Stimulated activated naive CD8-positive, alpha-beta T cell treated with anti-CD3 and anti-CD28 coated beads, Interleukin-15, Interleukin-2, amounts not matched to agents 100 ng/mL and 50 ng/mL, for 24 hours (primary cell): ENCODE measurements at regions not wholly inside any gene's neighbourhood (a gene's known extent, or its start where the extent isn't known, plus 50 kb on each side); places are given as distances from the start of the nearest gene placed in this dataset.
"Not testable (repeated sequence)": the region's sequence is repeated elsewhere in the genome, so short reads cannot be mapped to it uniquely, and the experiment has no call there.

Experiments used
- H3K27ac Mint-ChIP-seq: one replicate; pipeline ENCODE4 v1.8.0; 2021; ENCODE audit warnings: mild to moderate bottlenecking, mixed read lengths
- H3K27me3 Mint-ChIP-seq: one replicate; pipeline ENCODE4 v1.8.0; 2021; ENCODE audit warnings: mixed read lengths
- H3K36me3 Mint-ChIP-seq: one replicate; pipeline ENCODE4 v1.8.0; 2021; ENCODE audit warnings: low read depth, mixed read lengths
- H3K4me1 Mint-ChIP-seq: one replicate; pipeline ENCODE4 v1.8.0; 2021; ENCODE audit warnings: low read depth, mixed read lengths
- H3K4me3 Mint-ChIP-seq: one replicate; pipeline ENCODE4 v1.8.0; 2021; ENCODE audit warnings: mild to moderate bottlenecking, mixed read lengths
- H3K9me3 Mint-ChIP-seq: one replicate; pipeline ENCODE4 v1.8.0; 2021; ENCODE audit warnings: mixed read lengths

GRCh38 chr10:29878492-29878891 lies 180.9 kb downstream of the JCAD start:
- peaks cover 13% of the 10 kb centered on the region for H3K27me3 Mint-ChIP-seq
- H3K9me3 Mint-ChIP-seq, result no peaks in the 10 kb centered on the region
- H3K36me3 Mint-ChIP-seq, result no peaks in the 10 kb centered on the region
- no peaks in the 10 kb centered on the region for H3K4me1 Mint-ChIP-seq
- H3K4me3 Mint-ChIP-seq, result no peak overlapping the region
- no peak overlapping the region for H3K27ac Mint-ChIP-seq

GRCh38 chr10:29877793-29878491 lies 181.4 kb downstream of the JCAD start:
- Mint-ChIP-seq H3K4me1 (no peaks in the 10 kb centered on the region), H3K36me3 (no peaks in the 10 kb centered on the region), H3K4me3 (no peak overlapping the region), H3K9me3 (no peaks in the 10 kb centered on the region), H3K27ac (no peak overlapping the region), H3K27me3 (peaks cover 13% of the 10 kb centered on the region)

- no peak overlapping the region for H3K4me3 Mint-ChIP-seq
- H3K27ac Mint-ChIP-seq, result no peak overlapping the region
- H3K27me3 Mint-ChIP-seq, result peaks cover 13% of the 10 kb centered on the region
- H3K36me3 Mint-ChIP-seq, result no peaks in the 10 kb centered on the region
- H3K9me3 Mint-ChIP-seq, result no peaks in the 10 kb centered on the region
- H3K4me1 Mint-ChIP-seq, result no peaks in the 10 kb centered on the region
These were observed 183.3 kb downstream of the JCAD start for GRCh38 chr10:29876008-29876555.

GRCh38 chr10:29874606-29875269 lies 184.6 kb downstream of the JCAD start:
- Mint-ChIP-seq H3K4me1 (no peaks in the 10 kb centered on the region), H3K36me3 (peaks cover 5% of the 10 kb centered on the region), H3K27ac (no peak overlapping the region), H3K9me3 (peaks cover 8% of the 10 kb centered on the region), H3K27me3 (peaks cover 13% of the 10 kb centered on the region), H3K4me3 (no peak overlapping the region)

GRCh38 chr10:29873941-29874484 lies 185.4 kb downstream of the JCAD start:
- H3K9me3 Mint-ChIP-seq, result peaks cover 8% of the 10 kb centered on the region
- H3K4me3 Mint-ChIP-seq, result no peak overlapping the region
- H3K4me1 Mint-ChIP-seq, result no peaks in the 10 kb centered on the region
- H3K27ac Mint-ChIP-seq, result no peak overlapping the region
- H3K36me3 Mint-ChIP-seq, result peaks cover 5% of the 10 kb centered on the region
- H3K27me3 Mint-ChIP-seq, result peaks cover 13% of the 10 kb centered on the region

DNA sequence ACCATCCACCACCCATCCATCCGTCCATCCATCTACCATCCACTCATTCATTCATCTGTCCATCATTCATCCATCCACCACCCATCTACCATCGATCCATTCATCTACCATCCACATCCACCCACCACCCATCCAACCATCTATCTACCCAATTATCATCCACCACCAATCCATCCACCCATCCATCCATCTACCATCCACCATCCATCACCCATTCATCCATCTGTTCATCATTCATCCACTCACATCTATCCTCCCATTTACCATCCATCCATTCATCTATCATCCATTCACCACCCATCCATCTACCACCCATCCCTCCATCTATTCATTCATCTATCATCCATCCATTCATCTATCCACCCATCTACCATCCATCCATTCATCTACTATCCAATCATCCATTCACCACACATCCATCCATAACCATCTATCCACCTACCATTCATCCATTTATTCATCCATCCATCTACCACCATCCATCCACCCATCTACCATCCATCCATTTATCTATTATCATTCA lies 188.8 kb downstream of the JCAD start:
- H3K4me1 Mint-ChIP-seq, result no peaks in the 10 kb centered on the region
- peaks cover 8% of the 10 kb centered on the region for H3K9me3 Mint-ChIP-seq
- peaks cover 2% of the 10 kb centered on the region for H3K27me3 Mint-ChIP-seq

GRCh38 chr10:29869593-29869992 lies 189.8 kb downstream of the JCAD start:
- Mint-ChIP-seq H3K36me3 (peaks cover 5% of the 10 kb centered on the region), H3K4me1 (no peaks in the 10 kb centered on the region), H3K4me3 (no peak overlapping the region), H3K27me3 (no peaks in the 10 kb centered on the region), H3K9me3 (peaks cover 8% of the 10 kb centered on the region), H3K27ac (no peak overlapping the region)

More for the DNA sequence above, 188.8 kb downstream of the JCAD start:
- Mint-ChIP-seq H3K36me3 (peaks cover 5% of the 10 kb centered on the region), H3K4me3 (no peak overlapping the region), H3K27ac (no peak overlapping the region)

DNA sequence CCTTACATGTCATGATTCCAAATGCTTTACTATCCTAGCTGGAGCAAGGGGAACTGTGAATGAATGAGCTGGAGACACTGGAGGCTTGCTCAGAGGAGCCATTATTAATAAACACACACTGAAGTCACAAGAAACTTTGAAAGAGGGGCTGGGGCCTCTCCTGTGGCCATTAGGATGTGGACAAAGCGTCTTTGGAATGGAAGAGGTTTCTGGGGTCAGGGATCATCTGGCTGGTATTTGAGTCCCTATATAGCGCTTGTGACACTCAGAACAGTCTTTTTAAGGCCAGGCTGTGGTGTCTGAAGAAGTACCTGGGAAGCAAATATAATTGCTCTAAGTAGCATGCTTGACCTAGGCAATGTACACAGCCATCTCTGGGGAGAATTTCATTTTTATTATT lies 193.0 kb downstream of the JCAD start:
- Mint-ChIP-seq H3K9me3 (peaks cover 8% of the 10 kb centered on the region), H3K4me1 (no peaks in the 10 kb centered on the region), H3K27me3 (no peaks in the 10 kb centered on the region), H3K4me3 (no peak overlapping the region), H3K27ac (no peak overlapping the region), H3K36me3 (peaks cover 5% of the 10 kb centered on the region)

GRCh38 chr10:29865700-29866355 lies 193.6 kb downstream of the JCAD start:
- H3K27ac Mint-ChIP-seq, result no peak overlapping the region
- no peaks in the 10 kb centered on the region for H3K4me1 Mint-ChIP-seq
- H3K36me3 Mint-ChIP-seq, result peaks cover 4% of the 10 kb centered on the region
- no peak overlapping the region for H3K4me3 Mint-ChIP-seq
- H3K9me3 Mint-ChIP-seq, result peaks cover 7% of the 10 kb centered on the region
- H3K27me3 Mint-ChIP-seq, result no peaks in the 10 kb centered on the region

DNA sequence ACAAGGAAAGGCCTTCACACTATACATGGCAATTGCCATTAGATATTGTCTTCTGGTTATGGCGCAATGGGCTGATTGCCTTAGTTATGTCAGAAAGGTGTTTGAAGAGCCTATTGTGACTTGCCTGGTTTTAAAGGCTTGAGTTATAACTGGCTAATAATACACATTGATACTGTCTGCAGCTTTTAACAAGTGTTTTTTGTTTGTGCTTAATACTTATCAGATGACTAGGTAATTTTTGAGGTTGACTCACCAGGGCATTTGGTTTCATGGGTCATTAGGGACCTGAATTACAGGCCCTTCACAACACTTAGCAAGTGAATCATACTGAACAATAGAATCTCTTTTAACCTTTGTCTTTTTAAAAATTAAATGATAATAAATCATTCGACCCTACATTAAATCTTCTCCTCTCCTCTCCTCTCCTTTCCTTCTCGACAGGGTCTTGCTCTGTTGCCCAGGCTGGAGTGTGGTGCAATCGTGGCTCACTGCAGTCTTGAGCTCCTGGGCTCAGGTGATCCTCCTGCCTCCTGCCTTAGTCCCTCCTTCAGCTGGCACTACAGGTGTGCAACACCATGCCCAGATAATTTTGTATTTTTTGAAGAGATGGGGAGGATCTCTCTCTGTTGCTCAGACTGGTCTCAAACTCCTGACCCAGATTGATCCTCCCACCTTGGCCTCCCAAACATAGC lies 196.3 kb downstream of the JCAD start:
- Mint-ChIP-seq H3K27ac (no peak overlapping the region), H3K9me3 (no peaks in the 10 kb centered on the region), H3K36me3 (no peaks in the 10 kb centered on the region)

DNA sequence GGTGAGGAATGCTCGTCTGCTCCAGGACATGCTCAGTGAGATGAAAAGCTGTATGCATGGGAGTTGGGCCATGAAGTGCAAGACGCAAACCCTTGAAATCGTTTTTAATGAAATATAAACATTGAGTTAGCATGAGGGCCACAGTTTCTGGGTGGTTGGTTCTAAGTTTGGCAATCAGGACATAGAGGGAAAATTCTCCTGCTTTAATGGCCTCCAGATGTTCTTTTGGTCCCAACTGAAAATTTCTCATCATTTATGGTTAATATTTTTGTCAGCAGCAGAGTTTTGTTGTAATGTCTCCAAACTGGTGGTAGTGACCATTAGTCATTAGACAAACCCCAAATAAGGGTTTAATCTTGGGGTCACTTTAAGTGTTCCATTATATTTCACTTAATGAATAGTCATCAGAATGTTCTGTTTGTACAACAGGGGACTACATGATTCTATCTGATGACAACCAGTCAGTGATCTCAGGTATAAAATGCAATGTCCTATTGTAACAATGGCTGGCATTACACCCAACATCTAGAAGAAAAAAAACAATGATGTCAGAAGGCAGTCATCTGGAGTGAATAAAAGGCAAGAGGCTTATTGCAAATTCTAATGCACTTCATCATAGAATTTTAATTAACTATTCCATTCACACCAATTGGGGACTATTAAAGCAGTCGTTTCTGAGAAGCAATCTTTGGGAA lies 197.4 kb downstream of the JCAD start:
- Mint-ChIP-seq H3K36me3 (no peaks in the 10 kb centered on the region), H3K27ac (no peak overlapping the region), H3K9me3 (no peaks in the 10 kb centered on the region), H3K4me3 (no peak overlapping the region), H3K4me1 (no peaks in the 10 kb centered on the region), H3K27me3 (peaks cover 14% of the 10 kb centered on the region)

More for the DNA sequence above, 196.3 kb downstream of the JCAD start:
- Mint-ChIP-seq H3K27me3 (peaks cover 13% of the 10 kb centered on the region), H3K4me3 (no peak overlapping the region), H3K4me1 (no peaks in the 10 kb centered on the region)

GRCh38 chr10:29861231-29861630 lies 198.2 kb downstream of the JCAD start:
- not testable (repeated sequence) for H3K36me3 Mint-ChIP-seq, H3K27ac Mint-ChIP-seq, H3K4me1 Mint-ChIP-seq, H3K9me3 Mint-ChIP-seq, H3K4me3 Mint-ChIP-seq
- H3K27me3 Mint-ChIP-seq, result peaks cover 14% of the 10 kb centered on the region

DNA sequence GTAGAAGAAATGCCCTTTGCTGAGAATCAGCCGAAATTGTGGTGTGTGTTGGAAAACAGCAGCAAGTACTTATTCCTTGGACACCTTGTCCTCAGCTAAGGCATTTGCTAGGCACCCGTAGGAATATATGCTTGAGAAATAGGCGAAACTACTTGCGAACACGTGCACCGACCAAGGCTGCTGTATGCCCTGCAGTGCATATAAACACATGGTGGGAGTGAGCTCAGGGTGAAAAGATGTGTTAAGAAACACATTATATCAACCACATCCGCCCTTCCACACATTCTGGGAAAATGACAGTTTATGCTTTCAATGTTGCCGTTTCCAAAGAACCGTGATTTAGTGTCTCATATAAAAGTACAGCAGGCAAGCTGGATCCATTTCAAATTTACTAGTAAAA lies 199.2 kb downstream of the JCAD start:
- H3K9me3 Mint-ChIP-seq, result no peaks in the 10 kb centered on the region
- no peak overlapping the region for H3K27ac Mint-ChIP-seq
- peaks cover 14% of the 10 kb centered on the region for H3K27me3 Mint-ChIP-seq
- H3K36me3 Mint-ChIP-seq, result no peaks in the 10 kb centered on the region
- no peaks in the 10 kb centered on the region for H3K4me1 Mint-ChIP-seq
- no peak overlapping the region for H3K4me3 Mint-ChIP-seq
